HepG2 (cell line): ENCODE measurements at regions not wholly inside any gene's neighbourhood (a gene's known extent, or its start where the extent isn't known, plus 50 kb on each side); places are given as distances from the start of the nearest gene placed in this dataset.

Experiments
- DR1 ChIP-seq: sonication (generic); formaldehyde crosslinking; IDR thresholded peaks from 2 replicates; pipeline ENCODE4 v1.8.0; 2021; ENCODE audit warnings: mild to moderate bottlenecking, missing genetic modification reagents, inconsistent platforms
- ETV6 ChIP-seq: sonication (generic); formaldehyde crosslinking; conservative IDR thresholded peaks from 2 replicates; pipeline ENCODE4 v1.4.0; 2020; ENCODE audit warnings: missing genetic modification reagents
- HOXA3 ChIP-seq: sonication (generic); formaldehyde crosslinking; IDR thresholded peaks from 2 replicates; pipeline ENCODE4 v1.5.0; 2020; ENCODE audit warnings: missing genetic modification reagents
- LRRFIP1 ChIP-seq: sonication (generic); formaldehyde crosslinking; conservative IDR thresholded peaks from 2 replicates; pipeline ENCODE4 v1.4.0; 2020; ENCODE audit warnings: missing genetic modification reagents
- NFYB ChIP-seq: sonication (generic); formaldehyde crosslinking; IDR thresholded peaks from 2 replicates; pipeline ENCODE4 v1.4.0; 2020; ENCODE audit warnings: missing genetic modification reagents
- PATZ1 ChIP-seq: sonication (generic); formaldehyde crosslinking; IDR thresholded peaks from 2 replicates; pipeline ENCODE4 v1.4.0; 2020; ENCODE audit warnings: missing genetic modification reagents
- THYN1 ChIP-seq: sonication (generic); formaldehyde crosslinking; IDR thresholded peaks from 2 replicates; pipeline ENCODE4 v1.8.1; 2023; ENCODE audit warnings: low read depth, mild to moderate bottlenecking, moderate library complexity, missing genetic modification reagents, borderline replicate concordance
- ZFX ChIP-seq: sonication (generic); formaldehyde crosslinking; IDR thresholded peaks from 2 replicates; pipeline ENCODE4 v1.4.0; 2020; ENCODE audit warnings: mild to moderate bottlenecking, low read depth, missing genetic modification reagents, moderate library complexity
- ZNF550 ChIP-seq: sonication (generic); formaldehyde crosslinking; IDR thresholded peaks from 2 replicates; pipeline ENCODE4 v1.4.0; 2020; ENCODE audit warnings: mild to moderate bottlenecking, missing genetic modification reagents, borderline replicate concordance
- ZNF597 ChIP-seq: sonication (generic); formaldehyde crosslinking; IDR thresholded peaks from 2 replicates; pipeline ENCODE4 v1.5.0; 2020; ENCODE audit warnings: missing genetic modification reagents
- ZNF747 ChIP-seq: sonication (generic); formaldehyde crosslinking; IDR thresholded peaks from 2 replicates; pipeline ENCODE4 v1.8.1; 2023; ENCODE audit warnings: missing genetic modification reagents, mild to moderate bottlenecking, borderline replicate concordance
- ZNF788 ChIP-seq: sonication (generic); formaldehyde crosslinking; IDR thresholded peaks from 2 replicates; pipeline ENCODE4 v1.5.0; 2020; ENCODE audit warnings: mild to moderate bottlenecking, missing genetic modification reagents, borderline replicate concordance
- TF ChIP-seq, protein P1 (sequence below): sonication (generic); formaldehyde crosslinking; IDR thresholded peaks from 2 replicates; pipeline ENCODE4 v1.4.0; 2020; ENCODE audit warnings: mild to moderate bottlenecking, low read depth, missing genetic modification reagents

GRCh38 chr13:111410232-111411021 lies 90.0 kb downstream of the TEX29 start (continued):
- TF ChIP-seq, protein P1, sequence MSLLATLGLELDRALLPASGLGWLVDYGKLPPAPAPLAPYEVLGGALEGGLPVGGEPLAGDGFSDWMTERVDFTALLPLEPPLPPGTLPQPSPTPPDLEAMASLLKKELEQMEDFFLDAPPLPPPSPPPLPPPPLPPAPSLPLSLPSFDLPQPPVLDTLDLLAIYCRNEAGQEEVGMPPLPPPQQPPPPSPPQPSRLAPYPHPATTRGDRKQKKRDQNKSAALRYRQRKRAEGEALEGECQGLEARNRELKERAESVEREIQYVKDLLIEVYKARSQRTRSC: no peak
- TF ChIP-seq ZNF788 (CRISPR knock-in tag) (no peak), PATZ1 (no peak), HOXA3 (no peak), ZNF747 (CRISPR knock-in tag) (no peak), ZNF597 (CRISPR knock-in tag) (no peak), LRRFIP1 (CRISPR knock-in tag) (no peak), ZNF550 (CRISPR knock-in tag) (no peak), ZFX (CRISPR knock-in tag) (no peak), NFYB (CRISPR knock-in tag) (no peak), DR1 (CRISPR knock-in tag) (no peak), THYN1 (CRISPR knock-in tag) (no peak), ETV6 (CRISPR knock-in tag) (no peak)
